HUDEP-2 (cell line): ENCODE measurements at regions not wholly inside any gene's neighbourhood (a gene's known extent, or its start where the extent isn't known, plus 50 kb on each side); places are given as distances from the start of the nearest gene placed in this dataset.
"Not testable (repeated sequence)": the region's sequence is repeated elsewhere in the genome, so short reads cannot be mapped to it uniquely, and the experiment has no call there.

Source experiments
- DNase-seq, 76 experiments: peaks; one replicate each; lab custom pipeline; 2025; ENCODE audit not compliant: unreplicated experiment in 76 of 76; lab: John Stamatoyannopoulos, UW

GRCh38 chr1:148432318-148432717 is 50.8 kb downstream of the PPIAL4G start:
- DNase-seq, result not testable (repeated sequence)

DNA sequence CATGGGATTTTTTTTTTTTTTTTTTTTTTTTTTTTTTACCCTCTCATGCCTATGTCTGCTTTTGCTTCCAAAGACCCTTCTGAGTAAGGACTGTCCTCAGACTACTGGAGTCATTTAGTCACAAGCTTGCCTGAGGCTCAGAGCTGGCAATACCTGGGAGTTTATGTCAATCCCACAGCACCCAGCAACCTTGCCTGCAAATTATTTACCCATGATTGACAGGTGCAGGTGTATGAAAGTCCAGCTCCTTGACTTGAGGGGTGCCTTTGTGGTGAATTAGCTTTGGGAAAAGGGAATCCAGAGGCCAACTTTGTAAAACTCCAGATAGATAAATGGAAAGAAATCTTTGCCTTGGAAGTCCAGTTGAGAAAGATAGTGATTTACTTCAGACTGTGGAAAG is 53.2 kb downstream of the PPIAL4G start:
- not testable (repeated sequence) for DNase-seq

GRCh38 chr1:148426940-148427611 is 56.0 kb downstream of the PPIAL4G start:
- DNase-seq, result not testable (repeated sequence)

GRCh38 chr1:148426385-148426784 is 56.7 kb downstream of the PPIAL4G start:
- not testable (repeated sequence) for DNase-seq

DNA sequence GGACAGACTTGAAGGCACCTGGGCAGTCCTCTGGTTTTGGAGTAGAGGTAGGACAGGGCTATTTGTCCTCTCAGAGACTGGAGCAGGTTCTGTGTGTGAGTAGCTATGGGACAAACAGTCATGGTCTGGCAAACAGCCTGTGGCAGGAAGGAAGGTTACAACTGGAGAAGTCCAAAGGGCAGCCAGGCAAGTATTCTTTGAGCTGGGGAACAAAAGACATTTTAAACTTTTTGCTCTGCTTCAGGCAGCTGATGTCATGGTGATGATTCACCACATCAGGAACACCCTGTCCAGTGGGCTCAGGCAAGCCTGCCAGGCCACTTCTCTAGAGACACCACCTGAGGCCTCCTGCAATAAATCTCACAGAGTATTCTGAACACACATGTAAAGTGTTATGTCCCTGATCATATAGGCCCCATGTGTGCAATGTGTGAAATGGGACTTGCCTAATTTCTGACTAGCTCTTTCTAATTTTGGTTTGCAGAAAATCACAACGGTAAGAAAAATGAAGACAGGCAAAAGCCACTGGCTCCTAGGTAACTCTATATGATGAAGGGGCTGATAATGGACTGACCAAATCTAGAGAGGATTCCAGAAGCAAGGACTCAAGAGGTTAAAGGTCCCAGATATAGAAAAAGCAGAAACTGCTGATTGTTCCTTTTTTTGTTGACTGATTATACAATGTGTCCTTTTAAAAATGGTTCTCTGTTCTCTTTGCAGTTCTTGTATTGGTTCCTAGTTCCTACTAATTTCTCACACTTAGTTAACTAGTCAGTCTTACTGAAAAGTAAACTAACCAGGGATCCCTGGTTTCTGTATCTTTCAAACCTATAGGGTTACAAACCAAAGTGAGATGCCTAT is 58.7 kb downstream of the PPIAL4G start:
- not testable (repeated sequence) for DNase-seq

- not testable (repeated sequence) for DNase-seq
Observed at GRCh38 chr1:148422921-148423320, 60.2 kb downstream of the PPIAL4G start.

DNA sequence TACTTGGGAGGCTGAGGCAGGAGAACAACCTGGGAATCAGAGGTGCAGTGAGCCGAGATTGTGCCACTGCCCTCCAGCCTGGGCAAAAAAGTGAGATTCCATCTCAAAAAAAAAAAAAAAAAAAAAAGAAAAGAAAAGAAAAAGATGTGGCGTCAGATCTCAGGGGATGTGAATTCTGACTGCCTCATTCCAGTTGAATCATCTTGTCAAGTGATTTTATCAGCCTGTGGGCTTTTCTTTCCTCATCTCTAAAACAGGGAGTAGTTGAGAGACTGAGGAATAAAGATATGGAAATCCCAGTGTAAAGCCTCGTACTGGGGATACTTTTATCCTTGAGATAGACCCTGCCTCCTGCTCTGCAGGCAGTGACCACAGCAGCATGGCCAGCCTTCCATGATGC is 65.9 kb downstream of the PPIAL4G start:
- DNase-seq, result not testable (repeated sequence)

DNA sequence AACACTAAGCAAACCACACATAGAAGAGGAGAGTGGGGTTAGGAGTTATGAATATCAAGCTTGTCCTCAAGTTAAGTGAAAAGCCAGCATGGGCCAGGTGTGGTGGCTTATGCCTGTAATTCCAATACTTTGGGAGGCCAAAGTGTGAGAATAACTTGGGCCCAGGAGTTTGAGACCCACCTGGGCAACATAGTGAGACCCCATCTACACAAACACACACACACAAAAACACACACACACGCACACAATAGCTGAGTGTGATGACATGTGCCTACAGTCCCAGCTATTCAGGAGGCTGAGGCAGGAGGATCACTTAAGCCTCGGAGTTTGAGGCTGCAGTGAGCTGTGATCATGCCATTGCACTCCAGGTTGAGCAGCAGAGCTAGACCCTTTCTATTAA is 69.7 kb downstream of the PPIAL4G start:
- DNase-seq, result not testable (repeated sequence)

DNA sequence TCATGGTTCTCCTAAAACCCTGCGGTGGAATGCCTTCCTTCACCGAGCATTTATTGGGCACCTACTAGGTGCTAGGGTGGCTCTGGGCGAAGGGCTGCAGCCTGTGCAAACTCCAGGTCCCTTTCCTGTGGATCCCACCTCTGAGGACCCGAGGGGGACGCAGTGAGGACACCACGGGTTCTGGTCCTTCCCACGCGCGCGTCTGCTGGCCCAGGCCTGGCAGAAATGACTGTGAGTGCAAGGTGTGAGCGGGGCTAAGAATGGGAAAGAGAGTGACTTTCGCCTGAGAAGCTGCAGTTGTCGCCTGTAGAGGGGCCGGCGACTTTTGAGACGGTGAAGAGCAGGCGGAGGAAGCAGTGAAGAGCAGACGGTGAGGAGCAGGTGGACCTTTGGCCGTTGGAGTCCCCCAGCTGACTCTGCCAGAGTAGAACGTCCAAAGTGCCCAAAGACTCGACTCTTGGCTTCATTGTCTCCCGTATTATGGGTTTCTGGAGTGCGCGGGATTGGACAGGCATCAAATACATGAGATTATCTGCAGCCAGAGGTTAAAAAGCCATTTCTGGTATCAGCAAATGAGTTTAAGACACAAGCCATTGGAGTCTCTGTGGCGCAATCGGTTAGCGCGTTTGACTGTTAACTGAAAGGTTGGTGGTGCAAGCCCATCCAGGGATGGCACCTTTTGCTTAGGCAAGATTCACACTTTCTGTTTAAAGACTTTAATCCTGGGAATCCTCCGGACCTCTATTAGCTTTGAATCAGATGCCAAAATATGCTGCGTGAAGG is 78.1 kb downstream of the PPIAL4G start:
- DNase-seq, result not testable (repeated sequence)

DNA sequence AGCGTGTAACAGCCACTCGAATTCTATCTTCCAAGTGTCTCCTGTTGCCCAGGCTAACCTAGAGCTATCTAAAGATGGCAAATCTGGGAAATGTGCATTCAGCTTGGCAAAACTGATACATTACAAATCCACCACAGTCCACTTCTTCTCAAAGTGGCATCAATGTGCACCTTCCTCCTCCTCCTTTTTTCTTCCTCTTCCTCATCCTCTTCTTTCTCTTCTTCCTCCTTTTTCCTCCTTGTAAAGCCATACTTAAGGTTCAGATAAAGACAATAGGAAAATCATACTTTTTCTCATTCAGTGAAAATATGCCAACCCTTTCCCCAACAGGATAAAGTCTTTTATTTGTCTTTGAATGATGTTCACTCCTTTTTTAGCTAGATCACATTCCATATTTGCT is 79.2 kb downstream of the PPIAL4G start:
- not testable (repeated sequence) for DNase-seq

GRCh38 chr1:148403085-148403456 is 80.0 kb downstream of the PPIAL4G start:
- DNase-seq, result not testable (repeated sequence)

DNA sequence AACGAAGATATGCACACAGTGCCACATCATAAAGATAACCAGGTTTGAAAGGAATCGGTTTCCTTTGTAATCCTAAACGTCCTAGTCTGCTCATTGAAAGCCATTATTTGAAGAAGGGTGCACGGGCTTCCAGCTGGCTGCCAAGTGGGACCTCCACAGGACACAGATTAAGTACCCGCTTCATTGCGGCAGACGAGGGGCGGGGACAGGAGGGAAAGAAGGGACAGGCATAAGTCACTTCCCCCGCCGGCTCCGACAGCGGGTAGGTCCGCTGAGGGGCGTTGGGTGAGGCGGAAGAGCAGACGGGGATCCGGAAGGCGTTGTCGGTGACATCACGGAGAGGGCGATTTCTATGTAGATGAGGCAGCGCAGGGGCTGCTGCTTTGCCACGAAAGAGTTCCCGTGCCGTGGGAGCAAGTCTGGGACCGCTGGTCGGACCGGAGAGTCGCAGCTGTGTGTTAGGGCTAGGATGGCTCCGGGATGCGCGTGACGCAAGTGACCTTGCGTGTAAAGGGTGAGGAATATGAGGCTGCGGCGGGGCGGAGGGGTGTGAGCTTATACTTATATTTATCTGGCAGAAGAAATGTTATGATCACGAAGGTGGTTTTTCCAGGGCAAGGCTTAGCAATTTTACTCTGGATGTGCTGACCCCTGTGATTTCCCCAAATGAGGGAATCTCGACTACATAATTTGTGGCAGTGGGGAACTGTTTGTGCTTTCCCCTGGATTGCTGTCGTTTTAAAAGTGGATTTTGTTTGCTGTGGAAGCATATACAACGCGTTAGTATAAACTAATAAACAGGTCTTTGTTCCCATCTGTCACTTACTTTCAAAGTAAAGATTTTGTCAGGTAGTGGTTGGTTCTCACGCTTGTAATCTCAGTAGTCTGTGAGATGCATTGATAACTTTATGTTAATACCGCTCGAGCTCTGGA is 80.7 kb downstream of the PPIAL4G start:
- peak in 74 of 76 experiments; percentile 4 to 85 (median 62) for DNase-seq

DNA sequence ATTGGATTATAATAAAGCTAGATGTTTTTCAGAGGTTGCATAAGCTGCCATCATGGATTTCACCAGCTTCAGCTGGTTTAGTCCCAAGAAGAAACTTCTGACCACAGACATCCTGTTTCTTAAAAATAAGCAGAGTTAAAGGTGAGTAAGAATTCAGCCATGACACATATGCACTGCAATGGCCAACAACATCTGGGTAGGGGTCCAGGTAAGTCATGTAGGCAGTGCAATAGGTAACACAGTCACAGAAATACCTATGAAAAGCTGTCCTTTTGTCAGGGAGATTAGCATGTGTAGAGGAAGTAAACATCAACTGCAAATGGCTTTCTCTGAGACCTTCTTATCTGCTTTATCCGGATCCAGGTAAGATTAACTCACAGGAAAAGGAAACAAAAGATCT is 85.6 kb downstream of the PPIAL4G start:
- not testable (repeated sequence) for DNase-seq

DNA sequence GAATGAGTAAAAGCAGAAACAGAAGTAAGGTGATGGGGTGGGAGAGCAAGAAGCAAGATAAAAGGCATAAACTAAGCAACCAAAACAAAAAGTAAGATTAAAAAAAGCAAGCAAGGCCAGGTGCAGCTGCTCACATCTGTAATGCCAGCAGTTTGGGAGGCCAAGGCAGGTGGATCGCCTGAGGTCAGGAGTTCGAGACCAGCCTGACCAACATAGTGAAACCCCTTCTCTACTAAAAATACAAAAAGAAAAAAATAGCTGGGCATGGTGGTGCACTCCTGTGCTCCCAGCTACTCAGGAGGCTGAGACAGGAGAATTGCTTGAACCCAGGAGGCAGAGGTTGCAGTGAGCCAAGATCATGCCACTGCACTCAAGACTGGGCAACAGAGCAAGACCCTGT is 90.6 kb downstream of the PPIAL4G start:
- DNase-seq, result not testable (repeated sequence)

DNA sequence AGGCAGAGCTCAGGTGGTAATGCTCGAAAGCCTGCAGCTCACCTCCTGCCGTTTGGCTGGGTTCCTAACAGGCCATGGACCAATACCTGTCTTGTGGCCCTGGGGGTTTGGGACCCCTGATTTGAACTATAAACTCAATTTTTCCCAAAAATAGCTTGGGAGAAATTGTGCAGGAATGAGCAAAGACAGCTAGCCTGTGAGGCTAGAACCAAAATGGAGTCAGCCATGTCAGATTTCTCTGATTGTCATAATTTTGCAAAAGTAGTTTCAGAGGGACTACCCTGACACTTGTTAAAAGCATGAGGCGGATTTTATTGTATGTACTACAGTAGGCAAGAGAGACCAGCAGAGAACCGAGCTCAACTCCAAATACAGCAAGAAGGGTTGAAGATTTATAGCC is 91.8 kb downstream of the PPIAL4G start:
- DNase-seq, result not testable (repeated sequence)

- no peak for DNase-seq
Observed at GRCh38 chr1:148389027-148389339, 94.1 kb downstream of the PPIAL4G start.

DNA sequence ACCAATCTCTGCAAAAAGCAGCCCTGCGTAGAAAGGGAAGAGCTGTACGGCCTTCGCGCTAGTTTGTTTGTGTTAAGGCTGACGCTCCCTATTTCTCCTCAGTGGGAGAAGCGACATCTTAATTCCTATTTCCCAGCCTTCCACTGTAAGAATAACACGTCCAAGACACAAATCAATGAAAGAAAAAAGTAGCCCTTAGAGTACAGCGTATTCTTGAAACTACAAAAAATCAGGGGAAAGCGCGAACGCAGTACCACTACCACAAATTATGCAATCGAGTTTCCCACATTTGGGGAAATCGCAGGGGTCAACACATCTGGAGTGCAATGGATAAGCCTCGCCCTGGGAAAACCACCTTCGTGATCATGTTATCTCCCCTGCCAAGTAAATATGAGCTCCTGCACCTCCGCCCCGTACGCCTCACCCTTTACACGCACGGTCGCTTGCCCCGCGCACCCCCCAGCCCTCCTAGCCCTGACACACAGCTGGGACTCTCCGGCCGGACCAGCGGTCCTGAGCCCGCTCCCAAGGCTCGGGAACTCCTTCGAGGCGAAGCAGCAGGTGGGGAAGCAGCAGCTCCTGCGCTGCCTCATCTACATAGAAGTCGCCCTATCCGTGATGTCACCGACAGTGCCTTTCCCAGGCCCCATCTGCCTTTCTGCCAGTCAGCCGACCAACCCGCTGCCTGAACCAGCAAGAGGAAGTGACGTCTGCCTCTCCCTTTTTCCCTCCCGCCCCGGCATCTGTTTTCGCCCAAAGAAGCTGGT is 94.7 kb downstream of the PPIAL4G start:
- DNase-seq, result peak in 74 of 76 experiments; percentile 18 to 94 (median 73)

DNA sequence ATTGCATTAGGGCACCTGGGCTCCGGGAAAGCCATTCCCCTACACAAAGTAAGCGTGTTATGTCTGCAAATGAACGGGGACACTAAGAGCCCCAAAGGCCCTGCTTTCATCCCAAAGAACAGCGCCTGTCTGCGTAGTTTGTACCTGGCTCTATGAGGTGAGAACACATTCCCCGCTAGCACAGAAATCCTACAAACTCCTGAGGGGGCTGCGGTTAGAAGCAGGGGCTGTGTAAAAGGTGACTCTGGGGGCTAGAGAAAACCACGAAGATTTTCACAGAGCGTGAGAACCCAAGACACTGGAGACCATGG is 95.2 kb downstream of the PPIAL4G start:
- not testable (repeated sequence) for DNase-seq

DNA sequence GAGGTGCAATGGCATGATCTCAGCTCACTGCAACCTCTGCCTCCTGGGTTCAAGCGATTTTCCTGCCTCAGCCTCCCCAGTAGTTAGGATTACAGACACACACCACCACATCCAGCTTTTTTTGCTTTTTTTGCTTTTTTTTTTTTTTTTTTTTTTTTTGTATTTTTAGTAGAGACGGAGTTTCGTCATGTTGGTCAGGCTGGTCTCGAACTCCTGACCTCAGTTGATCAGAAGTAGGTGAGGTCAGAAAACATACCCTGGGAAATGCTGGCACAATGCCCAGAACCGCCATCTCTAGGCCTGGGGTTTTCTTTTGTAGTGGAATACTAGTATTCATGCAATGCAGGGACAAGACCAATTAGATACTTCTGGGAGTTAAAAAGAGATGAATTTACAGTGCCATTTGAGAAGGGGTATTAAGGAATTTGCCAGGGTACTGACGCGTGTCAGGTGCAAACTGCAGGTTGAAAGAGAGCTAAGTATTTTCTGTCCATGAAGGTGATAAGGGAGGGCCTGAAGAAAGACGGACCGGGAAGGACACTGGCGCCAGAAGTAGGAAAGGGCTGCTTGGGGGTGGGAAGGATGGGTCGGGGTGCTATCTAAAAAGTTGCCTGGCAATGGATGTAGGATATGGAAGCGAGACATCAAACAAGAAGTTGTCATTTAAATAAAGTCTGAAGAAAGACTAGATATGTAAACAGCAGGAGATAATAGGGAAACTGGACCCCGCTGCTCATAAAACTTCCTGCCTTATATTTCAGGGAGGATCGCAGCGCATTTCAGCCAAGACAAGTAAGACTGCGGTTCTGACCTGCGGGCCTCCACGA is 95.8 kb downstream of the PPIAL4G start:
- not testable (repeated sequence) for DNase-seq
